GM19023 (cell line): ENCODE measurements at regions not wholly inside any gene's neighbourhood (a gene's known extent, or its start where the extent isn't known, plus 50 kb on each side); places are given as distances from the start of the nearest gene placed in this dataset.

Experiments used
- ATAC-seq: cut with Tn5 transposase; IDR thresholded peaks from one replicate; pipeline ENCODE4 v1.9.1; 2021; ENCODE audit warnings: mild to moderate bottlenecking, moderate library complexity; ENCODE audit not compliant: unreplicated experiment

GRCh38 chr22:22098457-22099193, 116.0 kb upstream of the TOP3B start:
- no peak for ATAC-seq

- no peak for ATAC-seq
These were observed 115.2 kb upstream of the TOP3B start for GRCh38 chr22:22097727-22098228.

DNA sequence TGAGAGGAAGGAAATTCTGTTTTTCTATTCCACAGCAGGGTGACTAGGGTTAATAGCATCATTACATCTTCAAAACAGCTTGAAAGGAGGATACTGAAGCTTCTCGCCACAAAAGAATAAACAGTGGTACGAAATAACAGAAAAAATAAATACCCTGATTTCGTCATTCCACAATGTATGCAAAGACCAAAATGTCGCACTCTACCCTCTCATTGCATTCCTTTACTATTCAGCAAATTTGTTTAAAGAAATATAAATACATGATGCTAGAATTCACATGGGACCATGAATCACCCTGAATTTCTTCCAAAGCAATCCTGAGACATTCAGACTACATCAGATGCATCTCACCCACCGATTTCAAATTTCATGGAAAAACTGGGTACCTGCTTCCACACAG, 112.3 kb upstream of the TOP3B start:
- ATAC-seq = no peak

DNA sequence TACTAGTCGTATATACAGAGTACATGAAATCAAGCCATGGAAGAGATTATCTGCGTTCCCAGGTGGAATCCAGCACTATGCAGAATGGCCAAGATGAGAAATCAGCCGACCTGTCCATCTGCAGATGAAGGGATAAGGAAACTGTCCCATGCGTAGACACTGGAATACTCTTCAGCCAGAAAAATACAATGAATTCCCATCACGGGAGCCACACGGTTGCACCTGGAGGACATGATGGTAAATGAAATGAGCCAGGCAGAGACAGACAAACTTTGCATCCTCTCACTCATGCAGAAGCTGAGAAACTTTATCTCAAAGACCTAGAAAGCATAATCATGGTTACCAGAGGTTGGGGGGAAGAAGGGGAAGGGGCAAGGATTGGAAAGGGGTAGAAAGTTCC, 111.9 kb upstream of the TOP3B start:
- no peak for ATAC-seq

- no peak for ATAC-seq
These were observed 111.2 kb upstream of the TOP3B start for GRCh38 chr22:22093743-22094142.

DNA sequence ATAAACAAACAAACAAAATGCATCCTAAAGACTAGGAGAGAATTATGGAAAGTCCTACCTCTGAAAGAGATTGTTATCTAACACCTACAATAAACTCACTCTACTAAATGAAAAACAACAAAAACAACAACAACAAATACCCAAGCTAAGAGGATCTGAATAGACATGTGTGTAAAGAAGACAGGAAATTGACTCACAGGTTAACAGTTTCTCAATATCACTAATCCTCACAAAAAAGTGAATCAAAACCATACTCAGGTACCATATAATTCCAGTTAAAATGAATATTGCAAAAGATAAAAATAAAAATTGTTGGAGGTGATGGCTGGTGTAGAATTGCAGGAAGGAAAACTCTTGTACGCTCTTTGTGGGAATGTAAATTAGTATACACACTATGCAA, 110.4 kb upstream of the TOP3B start:
- ATAC-seq = no peak

GRCh38 chr22:22092101-22092500, 109.5 kb upstream of the TOP3B start:
- no peak for ATAC-seq

- ATAC-seq = no peak
These were observed 108.9 kb upstream of the TOP3B start for GRCh38 chr22:22091400-22091878.

DNA sequence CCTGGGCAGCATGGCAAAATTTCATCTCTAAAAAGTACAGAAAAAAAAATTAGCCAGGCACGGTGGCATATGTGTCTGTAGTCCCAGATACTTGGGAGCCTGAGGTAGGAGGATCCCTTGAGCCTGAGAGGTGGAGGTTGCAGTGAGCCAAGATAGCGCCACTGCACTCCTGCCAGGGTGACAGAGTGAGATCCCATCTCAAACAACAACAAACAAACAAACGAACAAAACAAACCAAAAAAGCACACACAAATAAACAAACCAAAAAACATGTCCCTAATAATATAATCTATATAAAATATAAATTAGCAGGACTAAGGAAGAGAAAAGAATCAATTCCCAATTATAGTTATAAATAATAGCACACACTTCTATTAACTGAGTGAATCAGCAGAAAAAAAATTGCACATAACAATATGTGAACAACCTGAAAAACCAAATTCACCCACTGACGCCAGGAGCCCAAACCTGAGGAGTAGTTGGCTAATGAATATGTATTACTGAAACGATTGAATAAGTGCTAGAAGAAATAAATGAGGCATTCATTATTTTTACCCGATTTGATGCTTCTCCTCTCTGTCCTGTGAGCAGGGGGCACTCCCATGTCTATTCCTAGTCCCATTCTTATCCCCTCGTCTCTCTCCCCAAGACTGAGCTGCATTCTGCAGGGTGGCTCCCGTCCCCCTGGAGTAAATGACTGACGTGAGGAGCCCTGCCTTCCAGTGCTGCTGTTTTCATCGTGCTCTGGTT, 108.2 kb upstream of the TOP3B start:
- ATAC-seq = no peak

DNA sequence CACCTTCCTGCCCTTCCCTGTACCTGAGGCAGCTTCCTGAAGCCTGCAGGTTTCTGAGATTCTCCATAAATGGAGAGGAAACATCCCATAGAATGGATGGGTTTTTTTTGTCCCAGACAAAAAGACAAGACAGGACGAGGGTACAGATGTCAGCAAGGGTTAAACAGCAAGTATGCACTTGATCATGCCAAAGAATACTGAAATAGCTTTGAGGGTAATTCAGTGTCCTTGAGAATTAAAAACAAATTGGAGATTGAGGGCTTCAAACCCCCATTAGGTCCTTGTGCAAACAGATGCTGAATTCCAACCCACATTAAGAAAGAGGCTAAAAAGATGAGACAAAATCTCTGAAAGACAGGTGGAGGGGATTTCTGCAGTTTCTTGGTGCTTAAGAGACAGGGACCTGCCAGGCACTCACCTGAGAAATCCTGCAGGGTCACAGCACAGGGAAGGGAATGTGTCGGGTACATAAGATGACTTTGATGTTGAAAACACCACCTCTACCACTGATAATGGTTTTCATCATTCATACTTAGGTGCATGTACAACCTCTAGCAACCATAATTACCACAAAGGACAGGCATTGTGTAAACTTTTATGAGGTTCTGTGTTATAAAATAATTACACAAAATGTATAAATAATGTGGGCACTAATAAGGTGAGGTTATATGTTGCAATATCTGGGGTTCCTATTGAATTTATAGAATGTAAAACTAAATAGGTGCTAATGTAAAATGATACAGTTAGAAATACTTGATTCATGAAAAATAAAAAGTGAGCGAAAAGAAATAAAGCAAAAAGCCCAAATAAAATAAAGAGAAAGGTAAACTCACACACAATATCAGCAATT, 107.1 kb upstream of the TOP3B start:
- no peak for ATAC-seq

DNA sequence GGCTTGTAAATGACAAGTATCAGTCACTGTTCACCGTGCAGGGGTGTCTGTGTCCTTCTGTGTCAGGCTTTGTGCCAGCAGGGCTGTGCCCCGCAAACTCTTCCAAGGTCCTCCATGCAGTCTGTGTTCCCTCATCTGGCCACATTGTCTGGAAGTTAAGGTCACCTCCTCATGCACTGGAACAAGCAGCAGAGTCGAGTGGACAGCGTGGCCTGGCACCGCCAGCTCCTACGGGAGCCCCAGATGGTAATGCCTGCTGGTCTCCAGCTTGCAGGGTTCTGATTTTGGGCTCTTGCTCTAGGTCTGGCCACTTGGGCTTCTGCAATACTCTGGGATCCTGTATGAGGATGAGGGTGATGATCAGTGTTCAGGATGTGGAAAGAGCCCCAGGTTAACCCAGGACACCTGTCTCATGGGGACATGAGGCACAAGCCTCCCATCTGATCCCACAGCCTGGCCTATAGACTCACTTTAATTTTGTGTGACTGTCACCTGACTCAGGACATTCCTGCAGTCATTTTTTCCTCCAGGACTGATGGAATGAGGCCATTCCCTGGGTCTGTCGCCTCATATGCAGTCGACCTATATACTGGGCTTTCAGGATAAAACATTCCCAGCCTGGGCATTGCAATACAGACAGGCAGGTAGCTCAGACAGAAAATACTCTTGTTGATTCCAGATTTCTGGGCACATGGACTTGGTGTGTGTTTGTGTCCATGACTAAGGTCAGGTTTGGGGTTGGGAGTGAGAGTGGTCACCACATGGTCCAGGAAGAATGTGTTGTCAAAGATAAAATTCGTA, 106.3 kb upstream of the TOP3B start:
- ATAC-seq = no peak

DNA sequence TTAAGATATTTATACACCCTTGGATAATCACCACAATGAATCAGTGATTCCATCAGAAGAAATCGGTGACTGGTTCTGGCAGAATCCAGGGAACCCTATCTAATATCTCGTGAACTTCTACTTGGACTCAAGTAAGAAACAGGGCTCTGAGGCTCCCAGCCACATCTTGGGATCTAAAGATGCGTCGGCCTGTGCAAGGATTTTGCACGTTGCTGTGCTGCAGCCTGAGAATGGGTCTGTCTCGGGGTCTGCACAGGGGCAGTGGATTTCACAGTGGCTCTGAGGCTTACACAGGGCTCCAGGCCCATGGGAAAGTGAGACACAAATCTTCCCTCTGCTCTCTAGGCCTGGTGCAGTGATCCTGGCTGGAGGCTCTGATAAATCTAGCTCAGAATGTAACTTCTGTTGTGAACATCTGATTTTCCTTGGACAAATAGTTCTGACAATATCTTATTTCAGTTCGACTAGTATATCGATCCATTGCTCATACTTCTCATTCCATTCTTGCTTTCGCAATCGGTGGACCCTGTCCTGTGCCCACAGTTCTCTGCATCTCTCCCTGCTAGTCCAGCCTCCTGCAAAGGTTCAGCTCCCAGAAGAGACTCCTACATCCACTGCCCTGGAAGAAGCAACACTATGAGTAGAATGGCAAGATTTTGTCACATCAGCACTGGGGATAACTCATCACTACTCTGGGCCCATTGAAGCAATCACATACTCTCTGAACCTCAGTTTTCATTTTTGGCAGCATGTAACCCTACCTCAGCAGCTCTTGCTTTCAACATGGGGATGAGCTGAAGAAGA, 105.5 kb upstream of the TOP3B start:
- no peak for ATAC-seq

- no peak for ATAC-seq
These were observed 104.0 kb upstream of the TOP3B start for GRCh38 chr22:22086501-22087158.

DNA sequence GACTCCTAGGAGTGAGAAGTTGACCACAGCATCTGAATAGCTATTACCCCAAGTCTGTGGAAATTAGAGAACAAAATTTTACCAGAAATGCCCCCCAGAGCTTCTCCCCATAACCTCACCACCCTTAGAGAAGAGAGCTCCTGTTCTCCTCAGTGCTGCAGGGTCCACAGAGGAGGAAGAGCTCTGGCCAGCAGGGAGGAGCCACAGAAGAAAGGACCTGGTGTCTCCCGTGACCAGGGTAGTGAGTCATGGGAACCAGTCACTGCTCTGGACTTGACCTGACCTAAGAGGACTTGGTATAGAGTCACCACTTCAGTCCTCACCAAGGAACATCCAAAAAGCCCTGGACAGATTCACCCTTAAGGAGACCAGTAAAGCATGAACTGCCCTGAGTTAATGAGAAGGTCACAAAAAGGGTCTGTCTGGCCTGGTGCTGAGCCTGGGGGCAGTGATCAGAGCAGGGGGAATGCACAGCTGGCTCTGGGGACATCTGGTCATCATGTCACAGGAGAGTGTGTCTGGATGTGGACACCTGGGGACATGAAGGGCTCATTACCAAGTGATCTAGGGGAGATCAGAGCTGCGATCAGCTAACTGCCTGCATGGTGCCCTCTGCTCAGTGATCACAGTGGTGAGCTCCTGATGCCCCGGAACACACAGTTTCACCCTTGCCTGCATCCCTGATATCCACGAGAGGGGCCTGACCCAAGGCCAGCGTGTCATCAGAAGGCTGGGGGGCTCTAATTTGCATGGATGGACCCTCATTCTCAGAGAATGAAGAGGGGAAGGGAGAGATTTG, 103.3 kb upstream of the TOP3B start:
- no peak for ATAC-seq

DNA sequence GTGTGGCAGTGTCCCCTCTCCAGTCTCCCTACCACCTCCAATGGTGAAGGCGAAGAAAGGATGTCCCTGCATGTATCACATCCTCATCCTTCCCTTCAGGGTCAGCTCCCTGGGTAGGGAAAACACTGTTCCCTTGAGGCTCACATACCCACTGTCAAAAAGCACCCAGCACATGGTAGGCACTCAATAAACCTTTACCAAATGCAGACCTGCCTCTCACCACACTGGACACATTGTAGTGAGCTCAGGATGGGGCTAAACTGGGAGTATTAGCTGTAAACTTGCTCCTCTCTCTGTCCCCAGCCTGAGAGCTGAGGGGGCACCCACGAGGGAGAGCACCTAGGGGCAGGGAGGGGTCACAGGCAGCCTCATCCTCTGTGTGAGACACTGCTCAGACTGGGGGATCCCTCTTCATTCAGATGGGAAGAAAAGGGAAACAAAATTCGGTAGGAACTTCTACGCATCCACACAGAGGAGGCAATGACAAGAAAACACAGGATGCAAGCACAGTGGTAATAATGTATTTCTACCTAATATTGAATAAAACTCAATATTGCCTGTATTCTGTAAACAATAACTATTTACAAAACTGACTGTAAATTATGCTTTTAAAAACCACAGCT, 101.6 kb upstream of the TOP3B start:
- ATAC-seq = no peak

- ATAC-seq = no peak
These were observed 100.4 kb upstream of the TOP3B start for GRCh38 chr22:22082960-22083359.

DNA sequence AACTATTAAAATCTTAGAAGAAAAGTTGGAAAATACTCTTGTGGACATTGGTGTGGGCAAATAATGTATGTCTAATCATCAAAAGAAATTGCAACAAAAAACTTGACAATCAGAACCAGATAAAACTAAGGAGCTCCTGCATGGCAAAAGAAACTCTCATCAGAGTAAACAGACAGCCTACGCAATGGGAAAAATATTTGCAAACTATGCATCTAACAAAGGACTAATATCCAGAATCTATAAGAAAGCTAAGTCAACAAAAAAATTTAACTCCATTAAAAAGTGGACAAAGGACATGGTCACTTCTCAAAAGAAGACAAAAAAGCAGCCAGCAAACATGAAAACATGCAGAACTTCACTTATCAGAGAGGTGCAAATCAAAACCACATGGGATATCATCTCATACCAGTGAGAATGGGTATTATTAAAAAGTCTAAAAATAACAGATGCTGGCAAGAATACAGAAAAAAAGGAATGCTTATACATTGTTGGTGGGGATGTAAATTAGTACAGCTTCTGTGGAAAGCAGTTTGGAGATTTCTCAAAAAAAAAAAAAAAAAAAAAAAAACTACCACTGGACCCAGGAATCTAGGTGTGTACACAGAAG, 99.7 kb upstream of the TOP3B start:
- no peak for ATAC-seq
